K562 (cell line): ENCODE measurements at regions not wholly inside any gene's neighbourhood (a gene's known extent, or its start where the extent isn't known, plus 50 kb on each side); places are given as distances from the start of the nearest gene placed in this dataset.

Source experiments
- ATAC-seq: fragments of 200-7000 bp; cut with Tn5 transposase; 3 replicates; pipeline ENCODE4 v1.9.1; 2020; ENCODE audit warnings: moderate library complexity
- BruUV-seq: library from RNA; stranded (reverse); fragments of 400-500 nt; replicated peaks from 2 replicates; lab custom pipeline; 2021; lab: Mats Ljungman, UMichigan
- CTCF ChIA-PET: fragments of 300-600 bp; formaldehyde crosslinking; extraction: SDS; loops from one replicate; lab custom pipeline; 2021; ENCODE audit warnings: low intra/inter-chr PET ratio; lab: Yijun Ruan, JAX
- POLR2A ChIA-PET: fragments of 300-600, 350-650 bp; sonication (Branson Sonifier 250); formaldehyde crosslinking; extraction: SDS; loops from one replicate; lab custom pipeline; 2021; ENCODE audit warnings: antibody characterized with exemption, inconsistent platforms; lab: Yijun Ruan, JAX
- DNase-seq, 4 experiments: peaks; one replicate each; pipeline versions ENCODE4 v3.0.0 to v3.0.0-alpha.2; 2011 to 2018; ENCODE audit warnings: low spot score in 3 of 4, mixed read lengths in 3 of 4; ENCODE audit errors: extremely low read depth in 1 of 4
- FAIRE-seq: peaks from 2 replicates; lab custom pipeline; 2011; peaks lifted over from hg19 to GRCh38; lab: Jason Lieb, UNC
- H2AFZ ChIP-seq: 2 replicates; pipeline ENCODE4 v1.6.0; 2011; ENCODE audit warnings: low read depth, low read length, control low read depth, inconsistent platforms
- H3K27ac ChIP-seq: fragments of 200-600 bp; 3 replicates; pipeline ENCODE4 v1.8.0; 2011; ENCODE audit warnings: low read depth, mild to moderate bottlenecking, control low read depth, inconsistent platforms, low read length, moderate library complexity, mixed read lengths; ENCODE audit errors: extremely low read depth
- H3K27me3 ChIP-seq, 2 experiments: fragments of 300-600 bp in 1 of 2; 2 replicates in 1 of 2; 3 replicates in 1 of 2; pipeline versions ENCODE4 v1.6.0 to v1.8.0; 2011; ENCODE audit warnings: inconsistent platforms in 2 of 2, low read length in 2 of 2, mild to moderate bottlenecking in 1 of 2, mixed read lengths in 1 of 2, moderate library complexity in 1 of 2; ENCODE audit not compliant: control insufficient read depth in 2 of 2, insufficient read depth in 2 of 2
- H3K36me3 ChIP-seq: fragments of 300-600 bp; 3 replicates; pipeline ENCODE4 v1.8.0; 2011; ENCODE audit warnings: mild to moderate bottlenecking, low read length, inconsistent platforms; ENCODE audit not compliant: control insufficient read depth, insufficient read depth
- H3K4me1 ChIP-seq, 2 experiments: fragments of 200-600 bp in 1 of 2; replicated peaks in 1 of 2; 2 replicates in 1 of 2; 3 replicates in 1 of 2; pipeline versions ENCODE4 v1.5.1 to v1.8.0; 2011; ENCODE audit warnings: inconsistent platforms in 2 of 2, low read length in 2 of 2, mild to moderate bottlenecking in 1 of 2, mixed read lengths in 1 of 2, moderate library complexity in 1 of 2; ENCODE audit not compliant: control insufficient read depth in 2 of 2, insufficient read depth in 2 of 2
- H3K4me2 ChIP-seq: 2 replicates; pipeline ENCODE4 v1.6.1; 2011; ENCODE audit warnings: low read length, control low read depth, inconsistent platforms, mixed read lengths; ENCODE audit not compliant: insufficient read depth
- H3K4me3 ChIP-seq: fragments of 200-600 bp; sonication (generic), shearing (Covaris generic); 2 replicates; pipeline ENCODE4 v1.5.1; 2016; ENCODE audit warnings: control low read depth, inconsistent platforms
- H3K79me2 ChIP-seq: fragments of 200-600 bp; 3 replicates; pipeline ENCODE4 v1.8.0; 2011; ENCODE audit warnings: low read length, inconsistent platforms; ENCODE audit not compliant: control insufficient read depth, insufficient read depth
- H3K9ac ChIP-seq, 2 experiments: 2 replicates each; pipeline versions ENCODE4 v1.6.0 to v1.6.1; 2011; ENCODE audit warnings: low read depth in 2 of 2, low read length in 2 of 2, control low read depth in 1 of 2, inconsistent platforms in 1 of 2, mild to moderate bottlenecking in 1 of 2, mixed read lengths in 1 of 2; ENCODE audit not compliant: insufficient read depth in 1 of 2
- H3K9me1 ChIP-seq: one replicate; pipeline ENCODE4 v1.6.0; 2011; ENCODE audit warnings: inconsistent platforms, mild to moderate bottlenecking, low read length, moderate library complexity; ENCODE audit not compliant: control insufficient read depth, insufficient read depth
- H3K9me3 ChIP-seq: replicated peaks from 2 replicates; pipeline ENCODE4 v1.5.1; 2011; ENCODE audit warnings: low read depth, low read length, inconsistent platforms; ENCODE audit not compliant: control insufficient read depth, insufficient read depth
- H4K20me1 ChIP-seq: replicated peaks from 2 replicates; pipeline ENCODE4 v1.6.1; 2011; ENCODE audit warnings: low read length, inconsistent platforms, mixed read lengths; ENCODE audit not compliant: control insufficient read depth, insufficient read depth
- ATF2 ChIP-seq: sonication (generic); formaldehyde crosslinking; IDR thresholded peaks from 2 replicates; pipeline ENCODE4 v1.8.1; 2022; ENCODE audit warnings: missing genetic modification reagents
- CTCFL ChIP-seq: IDR thresholded peaks from 2 replicates; pipeline ENCODE4 v1.6.1; 2011; ENCODE audit warnings: borderline replicate concordance, low read depth, mild to moderate bottlenecking, moderate library complexity, low read length; ENCODE audit not compliant: insufficient read depth, poor library complexity, severe bottlenecking
- GTF2B ChIP-seq: IDR thresholded peaks from 2 replicates; pipeline ENCODE4 v1.6.1; 2011; ENCODE audit not compliant: insufficient read length; ENCODE audit errors: extremely low read depth
- MGA ChIP-seq: fragments of 450-650 bp; IDR thresholded peaks from 2 replicates; pipeline ENCODE4 v1.6.1; 2016; ENCODE audit warnings: mild to moderate bottlenecking, moderate library complexity
- NFXL1 ChIP-seq: fragments of 450-650 bp; formaldehyde crosslinking; IDR thresholded peaks from 2 replicates; pipeline ENCODE4 v1.4.0; 2021; ENCODE audit warnings: mild to moderate bottlenecking
- RFX7 ChIP-seq: fragments of 250-450 bp; sonication (Bioruptor Pico); IDR thresholded peaks from 2 replicates; pipeline ENCODE4 v1.5.1; 2021; ENCODE audit warnings: mild to moderate bottlenecking
- U2AF2 ChIP-seq: fragments of 200-400 bp; formaldehyde crosslinking; optimal IDR thresholded peaks from 2 replicates; pipeline ENCODE3; 2017; ENCODE audit warnings: low read depth, mild to moderate bottlenecking, low read length
- WGBS: fragments of 100-300 bp; shearing (Covaris generic); methylation state at CpG from one replicate; pipeline ENCODE4 v1.1.6; 2016; ENCODE audit warnings: low coverage, mixed read lengths; ENCODE audit not compliant: insufficient coverage; ENCODE audit errors: missing lambda C conversion rate; 5-methylcytosine and 5-hydroxymethylcytosine counted together
- in situ Hi-C: fragments of 300-500 bp; cut with MboI; formaldehyde crosslinking; loops from 4 replicates; pipeline ENCODE4 v1.15.0; 2018; ENCODE audit warnings: inconsistent platforms, mixed read lengths
- intact Hi-C: fragments of 100-400 bp; cut with micrococcal nuclease; formaldehyde crosslinking; loops from 2 replicates; pipeline ENCODE4 v1.14.2; 2022

GRCh38 chr5:175328176-175328575 lies 115.8 kb downstream of the DRD1 start:
- ChIA-PET POLR2A (no interaction called here), CTCF (no interaction called here)
- Histone ChIP-seq H3K27me3 (peaks cover 3 to 11% of the 10 kb centered on the region in 2 experiments; a peak in 2 of 5 replicates), H2AFZ (no peak overlapping the region), H3K79me2 (no peaks in the 10 kb centered on the region), H3K9me1 (no peaks in the 10 kb centered on the region), H4K20me1 (no peaks in the 10 kb centered on the region), H3K4me1 (no peaks in the 10 kb centered on the region), H3K36me3 (no peaks in the 10 kb centered on the region), H3K9ac (no peak overlapping the region), H3K4me3 (no peak overlapping the region), H3K27ac (no peak overlapping the region), H3K4me2 (no peak overlapping the region), H3K9me3 (no peaks in the 10 kb centered on the region)
- in situ Hi-C loops, result no loop called here
- 2% methylated on average over 4 of the region's 4 CpGs for WGBS
- FAIRE-seq, result no peak
- ATAC-seq, result no peak
- BruUV-seq, result no TSS peak
- intact Hi-C loops, result no loop called here
- no peak for DNase-seq
- TF ChIP-seq MGA (no peak), GTF2B (no peak), RFX7 (CRISPR knock-in tag) (no peak), ATF2 (CRISPR knock-in tag) (no peak), NFXL1 (CRISPR knock-in tag) (no peak), U2AF2 (no peak), CTCFL (no peak)
